BJ (cell line): ENCODE measurements at regions not wholly inside any gene's neighbourhood (a gene's known extent, or its start where the extent isn't known, plus 50 kb on each side); places are given as distances from the start of the nearest gene placed in this dataset.

Experiments
- CTCF ChIA-PET: fragments of 350-600 bp; formaldehyde crosslinking; extraction: SDS; loops from one replicate; lab custom pipeline; 2021; ENCODE audit warnings: antibody characterized with exemption, inconsistent platforms; lab: Yijun Ruan, JAX
- POLR2A ChIA-PET: fragments of 300-600 bp; sonication (Branson Sonifier 250); formaldehyde crosslinking; extraction: SDS; loops from one replicate; lab custom pipeline; 2021; ENCODE audit warnings: antibody characterized with exemption; lab: Charles Lee
- DNase-seq: peaks from one replicate; pipeline ENCODE4 v3.0.0-alpha.2; 2011; ENCODE audit warnings: low read depth
- H3K27me3 ChIP-seq: 2 replicates; pipeline ENCODE4 v1.6.0; 2011; ENCODE audit warnings: low read length; ENCODE audit not compliant: control insufficient read depth, insufficient read depth
- H3K36me3 ChIP-seq: 2 replicates; pipeline ENCODE4 v1.5.1; 2011; ENCODE audit warnings: low read length; ENCODE audit not compliant: control insufficient read depth, insufficient read depth
- H3K4me3 ChIP-seq: 2 replicates; pipeline ENCODE4 v1.5.1; 2011; ENCODE audit warnings: low read depth, mild to moderate bottlenecking, control low read depth, low read length
- CTCF ChIP-seq: IDR thresholded peaks from 2 replicates; pipeline ENCODE4 v1.5.1; 2011; ENCODE audit warnings: low read depth, mild to moderate bottlenecking, control low read depth, inconsistent platforms, low read length, moderate library complexity; ENCODE audit not compliant: insufficient read depth

- CTCF ChIA-PET, result no interaction called here
- no peak for TF ChIP-seq CTCF
Observed at GRCh38 chrX:5640071-5640470, 588.6 kb downstream of the NLGN4X start.

DNA sequence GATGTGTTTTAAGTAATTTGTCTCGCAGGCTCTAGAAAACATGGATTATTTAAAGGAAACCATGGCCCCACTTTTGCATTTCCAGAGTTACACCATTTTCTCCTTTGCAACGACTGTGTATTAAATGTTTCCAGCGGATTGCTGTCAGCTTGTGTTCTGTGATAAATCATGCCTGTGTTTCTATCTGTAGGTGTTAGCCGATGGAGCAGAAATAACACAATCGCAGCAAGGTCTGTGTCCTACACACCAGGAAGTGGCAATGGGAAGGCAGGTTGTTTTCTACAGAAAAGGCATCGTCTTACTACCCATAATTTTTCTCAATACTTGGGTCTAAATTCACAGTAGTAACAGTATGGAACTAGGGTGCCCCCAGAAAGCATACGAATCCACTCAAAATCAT, 590.1 kb downstream of the NLGN4X start:
- no peak for DNase-seq
- TF ChIP-seq CTCF, result no peak

More at GRCh38 chrX:5640071-5640470, 588.6 kb downstream of the NLGN4X start:
- DNase-seq, result no peak
- no peaks in the 10 kb centered on the region for H3K36me3 ChIP-seq
- no peaks in the 10 kb centered on the region for H3K27me3 ChIP-seq
- POLR2A ChIA-PET, result no interaction called here
- no peak overlapping the region for H3K4me3 ChIP-seq

GRCh38 chrX:5632887-5633286, 595.8 kb downstream of the NLGN4X start:
- TF ChIP-seq CTCF, result no peak
- POLR2A ChIA-PET, result no interaction called here
- H3K4me3 ChIP-seq, result no peak overlapping the region
- no peaks in the 10 kb centered on the region for H3K27me3 ChIP-seq
- CTCF ChIA-PET, result no interaction called here
- H3K36me3 ChIP-seq, result no peaks in the 10 kb centered on the region
- DNase-seq, result no peak

More for the DNA sequence above, 590.1 kb downstream of the NLGN4X start:
- Histone ChIP-seq H3K4me3 (no peak overlapping the region), H3K36me3 (no peaks in the 10 kb centered on the region), H3K27me3 (no peaks in the 10 kb centered on the region)
- ChIA-PET POLR2A (no interaction called here), CTCF (no interaction called here)

- no peak for TF ChIP-seq CTCF
- no peaks in the 10 kb centered on the region for H3K36me3 ChIP-seq
- ChIA-PET CTCF (no interaction called here), POLR2A (no interaction called here)
- no peak for DNase-seq
- H3K4me3 ChIP-seq, result no peak overlapping the region
- no peaks in the 10 kb centered on the region for H3K27me3 ChIP-seq
Observed at GRCh38 chrX:5632061-5632614, 596.5 kb downstream of the NLGN4X start.

DNA sequence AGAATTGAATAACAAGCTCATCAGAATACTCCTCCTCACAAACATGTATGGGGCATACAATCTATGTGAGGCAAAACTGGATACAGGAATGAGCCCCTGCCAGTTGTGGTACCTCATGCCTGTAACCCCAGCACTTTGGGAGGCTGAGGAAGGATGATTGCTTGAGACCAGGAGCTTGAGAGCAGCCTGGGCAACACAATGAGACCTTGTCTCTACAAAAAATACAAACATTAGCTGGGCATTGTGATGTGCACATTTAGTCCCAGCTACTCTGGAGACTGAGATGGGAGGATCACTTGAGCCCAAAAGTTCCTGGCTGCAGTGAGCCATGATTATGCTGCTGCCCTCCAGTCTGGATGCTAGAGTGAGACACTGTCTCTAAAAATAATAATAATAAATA, 611.0 kb downstream of the NLGN4X start:
- ChIA-PET CTCF (interaction anchor here (0.5 kb wide), 1 partner anchor 1923 kb away, joined by 3 read pairs; no protein-coding TSS in a partner anchor), POLR2A (no interaction called here)
- no peak for TF ChIP-seq CTCF
- Histone ChIP-seq H3K4me3 (no peak overlapping the region), H3K27me3 (no peaks in the 10 kb centered on the region), H3K36me3 (no peaks in the 10 kb centered on the region)
- DNase-seq, result no peak
